Fibroblast of lung (primary cell): ENCODE measurements at regions not wholly inside any gene's neighbourhood (a gene's known extent, or its start where the extent isn't known, plus 50 kb on each side); places are given as distances from the start of the nearest gene placed in this dataset.

Experiments used
- CTCF ChIP-seq, 2 donors: IDR thresholded peaks in 1 of 2; conservative IDR thresholded peaks in 1 of 2; 1 replicate in 1 of 2; 2 replicates in 1 of 2; pipeline ENCODE4 v1.5.1; 2011 to 2012; ENCODE audit warnings: low read length in 2 of 2, control low read depth in 1 of 2, inconsistent platforms in 1 of 2, low read depth in 1 of 2, mild to moderate bottlenecking in 1 of 2
- EZH2 ChIP-seq: IDR thresholded peaks from 2 replicates; pipeline ENCODE4 v1.5.1; 2012; ENCODE audit warnings: low read length, control low read depth, mild to moderate bottlenecking; ENCODE audit errors: missing control alignments

- TF ChIP-seq CTCF (conservative IDR thresholded peaks at IDR 0.05 in 1 of 2, IDR thresholded peaks at IDR 0.05 in 1 of 2; ENCODE audit: low read depth in 1 of 2, low read length in 2 of 2) (no peak), EZH2 (no peak)
These were observed 532.3 kb upstream of the ATP11B start for GRCh38 chr3:182261041-182261440.
